Vagina (tissue), 2 donors: ENCODE measurements at regions not wholly inside any gene's neighbourhood (a gene's known extent, or its start where the extent isn't known, plus 50 kb on each side); places are given as distances from the start of the nearest gene placed in this dataset.

Experiments used
- POLR2A ChIP-seq, 2 donors: fragments of 450-650 bp; IDR thresholded peaks; one replicate each; pipeline ENCODE4 v1.6.1; 2017; ENCODE audit warnings: antibody characterized with exemption in 2 of 2, mild to moderate bottlenecking in 2 of 2, moderate library complexity in 2 of 2
- POLR2AphosphoS5 ChIP-seq, 2 donors: sonication (generic); formaldehyde crosslinking; IDR thresholded peaks; one replicate each; pipeline ENCODE4 v1.9.0; 2017; ENCODE audit warnings: antibody characterized with exemption in 2 of 2, mild to moderate bottlenecking in 2 of 2, low read depth in 1 of 2; ENCODE audit not compliant: insufficient read depth in 1 of 2
- TF ChIP-seq, protein P1 (sequence below), 3 experiments: fragments of 450-650 bp in 2 of 3; fragments of 200-600 bp in 1 of 3; sonication (generic) in 1 of 3; IDR thresholded peaks; one replicate each; pipeline ENCODE4 v1.5.1; 2017 to 2019; ENCODE audit warnings: antibody characterized with exemption in 3 of 3, mild to moderate bottlenecking in 2 of 3, moderate library complexity in 2 of 3

DNA sequence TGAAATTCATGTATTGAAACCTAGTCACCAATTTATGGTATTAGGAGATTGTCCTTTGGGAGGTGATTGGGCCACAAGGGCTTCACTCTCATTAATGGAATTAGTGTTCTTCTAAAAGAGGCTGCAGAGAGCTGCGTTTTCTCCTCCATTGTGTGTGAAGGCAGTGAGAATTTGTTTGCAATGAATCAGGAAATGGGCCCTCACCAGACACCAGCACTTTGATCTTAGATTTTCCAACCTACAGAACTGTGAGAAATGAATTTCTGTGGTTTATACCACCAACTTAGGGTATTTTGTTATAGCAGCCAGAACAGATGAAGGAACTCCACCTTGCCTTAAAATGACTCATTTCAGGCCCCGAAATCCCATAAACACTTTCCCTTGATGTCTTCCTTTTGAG, 544.2 kb downstream of the RWDD3 start:
- TF ChIP-seq, protein P1, sequence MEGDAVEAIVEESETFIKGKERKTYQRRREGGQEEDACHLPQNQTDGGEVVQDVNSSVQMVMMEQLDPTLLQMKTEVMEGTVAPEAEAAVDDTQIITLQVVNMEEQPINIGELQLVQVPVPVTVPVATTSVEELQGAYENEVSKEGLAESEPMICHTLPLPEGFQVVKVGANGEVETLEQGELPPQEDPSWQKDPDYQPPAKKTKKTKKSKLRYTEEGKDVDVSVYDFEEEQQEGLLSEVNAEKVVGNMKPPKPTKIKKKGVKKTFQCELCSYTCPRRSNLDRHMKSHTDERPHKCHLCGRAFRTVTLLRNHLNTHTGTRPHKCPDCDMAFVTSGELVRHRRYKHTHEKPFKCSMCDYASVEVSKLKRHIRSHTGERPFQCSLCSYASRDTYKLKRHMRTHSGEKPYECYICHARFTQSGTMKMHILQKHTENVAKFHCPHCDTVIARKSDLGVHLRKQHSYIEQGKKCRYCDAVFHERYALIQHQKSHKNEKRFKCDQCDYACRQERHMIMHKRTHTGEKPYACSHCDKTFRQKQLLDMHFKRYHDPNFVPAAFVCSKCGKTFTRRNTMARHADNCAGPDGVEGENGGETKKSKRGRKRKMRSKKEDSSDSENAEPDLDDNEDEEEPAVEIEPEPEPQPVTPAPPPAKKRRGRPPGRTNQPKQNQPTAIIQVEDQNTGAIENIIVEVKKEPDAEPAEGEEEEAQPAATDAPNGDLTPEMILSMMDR (IDR thresholded peaks at IDR 0.05): no peak
- TF ChIP-seq POLR2A (IDR thresholded peaks at IDR 0.05): no peak
- no peak for TF ChIP-seq POLR2AphosphoS5 (IDR thresholded peaks at IDR 0.05; ENCODE audit: insufficient read depth in 1 of 2, low read depth in 1 of 2)
